Esophagus squamous epithelium (tissue), 5 donors: ENCODE measurements at regions not wholly inside any gene's neighbourhood (a gene's known extent, or its start where the extent isn't known, plus 50 kb on each side); places are given as distances from the start of the nearest gene placed in this dataset.

Experiments
- DNase-seq: peaks from one replicate; lab custom pipeline; 2025; lab: John Stamatoyannopoulos, UW
- H3K27ac ChIP-seq, 4 donors: fragments of 200-600 bp; sonication (generic); one replicate each; pipeline ENCODE4 v1.5.1; 2016 to 2019; ENCODE audit warnings: mild to moderate bottlenecking in 1 of 4
- H3K27me3 ChIP-seq, 4 donors: fragments of 200-600 bp; sonication (generic); 1 replicate in 3 of 4; 2 replicates in 1 of 4; pipeline versions ENCODE4 v1.5.1 to v1.6.0; 2017 to 2021; ENCODE audit warnings: antibody characterized with exemption in 1 of 4
- H3K36me3 ChIP-seq, 3 donors: fragments of 200-600 bp; sonication (generic); one replicate each; pipeline ENCODE4 v1.5.1; 2016 to 2019
- H3K4me1 ChIP-seq, 3 donors: fragments of 200-600 bp; sonication (generic); one replicate each; pipeline ENCODE4 v1.5.1; 2017 to 2019
- H3K4me3 ChIP-seq, 4 donors: fragments of 200-600 bp; sonication (generic); 1 replicate in 3 of 4; 2 replicates in 1 of 4; pipeline ENCODE4 v1.5.1; 2016 to 2019; ENCODE audit warnings: mild to moderate bottlenecking in 2 of 4, moderate library complexity in 1 of 4
- H3K9me3 ChIP-seq, 3 donors: fragments of 200-600 bp; sonication (generic); one replicate each; pipeline ENCODE4 v1.5.1; 2016 to 2019
- POLR2A ChIP-seq, 4 donors: fragments of 450-650 bp; IDR thresholded peaks; one replicate each; pipeline ENCODE4 v1.6.1; 2017; ENCODE audit warnings: antibody characterized with exemption in 4 of 4, mild to moderate bottlenecking in 4 of 4, moderate library complexity in 3 of 4
- WGBS, 2 donors: methylation state at CpG; one replicate each; pipeline ENCODE4 v1.1.5; 2018; 5-methylcytosine and 5-hydroxymethylcytosine counted together
- intact Hi-C: fragments of 100-400 bp; cut with DNase I; formaldehyde crosslinking; loops from one replicate; pipeline ENCODE4 v1.15.0; 2022
- TF ChIP-seq, protein P1 (sequence below), 6 experiments: fragments of 450-650 bp in 4 of 6; fragments of 200-600 bp in 2 of 6; sonication (generic) in 2 of 6; IDR thresholded peaks; one replicate each; pipeline ENCODE4 v1.5.1; 2016 to 2019; ENCODE audit warnings: antibody characterized with exemption in 6 of 6, mild to moderate bottlenecking in 4 of 6, moderate library complexity in 4 of 6
- donor health status: DM: yes; HTN: yes; CAD: no.

- intact Hi-C loops, result no loop called here
- DNase-seq, result no peak
- no peak overlapping the region for H3K4me3 ChIP-seq
- TF ChIP-seq, protein P1, sequence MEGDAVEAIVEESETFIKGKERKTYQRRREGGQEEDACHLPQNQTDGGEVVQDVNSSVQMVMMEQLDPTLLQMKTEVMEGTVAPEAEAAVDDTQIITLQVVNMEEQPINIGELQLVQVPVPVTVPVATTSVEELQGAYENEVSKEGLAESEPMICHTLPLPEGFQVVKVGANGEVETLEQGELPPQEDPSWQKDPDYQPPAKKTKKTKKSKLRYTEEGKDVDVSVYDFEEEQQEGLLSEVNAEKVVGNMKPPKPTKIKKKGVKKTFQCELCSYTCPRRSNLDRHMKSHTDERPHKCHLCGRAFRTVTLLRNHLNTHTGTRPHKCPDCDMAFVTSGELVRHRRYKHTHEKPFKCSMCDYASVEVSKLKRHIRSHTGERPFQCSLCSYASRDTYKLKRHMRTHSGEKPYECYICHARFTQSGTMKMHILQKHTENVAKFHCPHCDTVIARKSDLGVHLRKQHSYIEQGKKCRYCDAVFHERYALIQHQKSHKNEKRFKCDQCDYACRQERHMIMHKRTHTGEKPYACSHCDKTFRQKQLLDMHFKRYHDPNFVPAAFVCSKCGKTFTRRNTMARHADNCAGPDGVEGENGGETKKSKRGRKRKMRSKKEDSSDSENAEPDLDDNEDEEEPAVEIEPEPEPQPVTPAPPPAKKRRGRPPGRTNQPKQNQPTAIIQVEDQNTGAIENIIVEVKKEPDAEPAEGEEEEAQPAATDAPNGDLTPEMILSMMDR (IDR thresholded peaks at IDR 0.05), result no peak
- TF ChIP-seq POLR2A (IDR thresholded peaks at IDR 0.05), result no peak
- no peak overlapping the region for H3K27ac ChIP-seq
- H3K4me1 ChIP-seq, result peaks cover 0 to 15% (median 0%) of the 10 kb centered on the region in 3 donors
- no peaks in the 10 kb centered on the region for H3K27me3 ChIP-seq
- WGBS, 2 donors, result 67 to 70% methylated on average over 12 of the region's 12 CpGs
- H3K9me3 ChIP-seq, result peaks cover 0 to 3% (median 0%) of the 10 kb centered on the region in 3 donors
- no peaks in the 10 kb centered on the region for H3K36me3 ChIP-seq
These were observed 244.1 kb downstream of the MN1 start for GRCh38 chr22:27557286-27558008.

GRCh38 chr22:27558658-27559371, 242.7 kb downstream of the MN1 start:
- intact Hi-C loops, result no loop called here
- no peak for TF ChIP-seq POLR2A (IDR thresholded peaks at IDR 0.05)
- TF ChIP-seq, protein P1 (IDR thresholded peaks at IDR 0.05), result no peak
- Histone ChIP-seq H3K27me3 (peaks cover 0 to 3% (median 0%) of the 10 kb centered on the region in 4 donors), H3K4me1 (peaks cover 0 to 12% (median 0%) of the 10 kb centered on the region in 3 donors), H3K36me3 (no peaks in the 10 kb centered on the region), H3K4me3 (no peak overlapping the region), H3K27ac (no peak overlapping the region), H3K9me3 (no peaks in the 10 kb centered on the region)
- no peak for DNase-seq
- 75 to 77% methylated on average over 11 of the region's 11 CpGs for WGBS, 2 donors

DNA sequence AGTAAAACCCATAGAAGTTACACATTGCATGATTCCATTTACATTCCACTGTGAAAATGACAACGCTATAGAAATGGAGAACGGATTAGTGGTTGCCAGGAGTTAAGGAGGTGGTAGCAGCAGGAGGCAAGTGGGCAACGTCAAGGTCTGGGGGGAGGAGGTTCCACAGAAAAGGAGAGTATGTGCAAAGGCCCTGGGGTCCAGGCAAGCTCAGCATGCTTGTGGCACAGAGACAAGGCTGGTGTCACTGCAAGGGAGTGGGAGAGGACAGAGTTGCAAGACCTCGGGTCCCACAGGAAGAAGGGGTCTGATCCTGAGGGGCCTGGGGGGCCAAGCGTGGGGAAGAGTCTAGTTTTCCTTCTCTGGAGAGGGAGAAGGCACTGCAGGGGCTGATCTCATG, 240.8 kb downstream of the MN1 start:
- Histone ChIP-seq H3K9me3 (no peaks in the 10 kb centered on the region), H3K4me3 (no peak overlapping the region), H3K27me3 (peaks cover 0 to 3% (median 0%) of the 10 kb centered on the region in 4 donors), H3K36me3 (no peaks in the 10 kb centered on the region), H3K27ac (no peak overlapping the region), H3K4me1 (no peaks in the 10 kb centered on the region)
- 74 to 76% methylated on average over 5 of the region's 5 CpGs for WGBS, 2 donors
- no peak for DNase-seq
- intact Hi-C loops, result no loop called here
- TF ChIP-seq, protein P1 (IDR thresholded peaks at IDR 0.05), result no peak
- TF ChIP-seq POLR2A (IDR thresholded peaks at IDR 0.05), result no peak

DNA sequence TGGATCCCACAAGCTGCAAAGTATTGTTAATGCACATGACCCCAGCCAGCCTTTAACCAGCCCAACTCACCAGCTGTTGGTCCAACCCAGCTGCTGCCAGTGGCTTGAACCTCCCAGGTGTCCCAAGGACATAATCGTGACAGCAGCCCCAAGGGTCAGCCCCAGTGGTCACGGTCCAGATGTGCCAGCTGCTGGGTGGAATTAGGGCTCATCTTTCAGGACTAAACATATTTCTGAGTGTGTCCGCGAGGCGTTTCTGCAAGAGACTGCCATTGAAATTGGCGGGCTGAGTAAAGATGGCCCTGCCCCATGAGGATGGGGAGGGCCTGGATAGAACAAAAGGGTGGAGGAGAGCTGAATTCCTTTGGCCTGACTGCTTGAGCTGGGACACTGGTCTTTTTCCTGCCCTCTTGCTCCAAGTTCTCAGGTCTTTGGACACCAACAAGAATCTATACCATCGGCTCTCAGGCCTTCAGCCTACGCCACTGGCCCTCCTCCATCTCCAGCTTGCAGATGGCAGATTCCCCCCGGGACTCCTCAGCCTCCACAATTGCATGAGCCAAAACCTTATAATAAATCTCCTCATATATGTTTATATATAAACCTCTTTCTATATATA, 240.2 kb downstream of the MN1 start:
- intact Hi-C loops, result no loop called here
- H3K4me1 ChIP-seq, result no peaks in the 10 kb centered on the region
- no peaks in the 10 kb centered on the region for H3K9me3 ChIP-seq
- peaks cover 0 to 3% (median 0%) of the 10 kb centered on the region in 4 donors for H3K27me3 ChIP-seq
- no peaks in the 10 kb centered on the region for H3K36me3 ChIP-seq
- 73 to 74% methylated on average over 8 to 9 of the region's 9 CpGs for WGBS, 2 donors
- DNase-seq, result no peak
- no peak overlapping the region for H3K4me3 ChIP-seq
- H3K27ac ChIP-seq, result no peak overlapping the region
- TF ChIP-seq, protein P1 (IDR thresholded peaks at IDR 0.05), result no peak
- TF ChIP-seq POLR2A (IDR thresholded peaks at IDR 0.05), result no peak

- no peaks in the 10 kb centered on the region for H3K9me3 ChIP-seq
- no peak overlapping the region for H3K27ac ChIP-seq
- no peak overlapping the region for H3K4me3 ChIP-seq
- intact Hi-C loops, result no loop called here
- DNase-seq, result no peak
- WGBS, 2 donors, result 56 to 62% methylated on average over 2 of the region's 2 CpGs
- TF ChIP-seq, protein P1 (IDR thresholded peaks at IDR 0.05), result no peak
- no peak for TF ChIP-seq POLR2A (IDR thresholded peaks at IDR 0.05)
- no peaks in the 10 kb centered on the region for H3K36me3 ChIP-seq
- H3K27me3 ChIP-seq, result peaks cover 0 to 15% (median 0%) of the 10 kb centered on the region in 4 donors
- H3K4me1 ChIP-seq, result no peaks in the 10 kb centered on the region
These were observed 236.8 kb downstream of the MN1 start for GRCh38 chr22:27564806-27565205.
